Body of pancreas (tissue), 4 donors: ENCODE measurements at regions not wholly inside any gene's neighbourhood (a gene's known extent, or its start where the extent isn't known, plus 50 kb on each side); places are given as distances from the start of the nearest gene placed in this dataset.
"Not testable (repeated sequence)": the region's sequence is repeated elsewhere in the genome, so short reads cannot be mapped to it uniquely, and the experiment has no call there.

Source experiments
- ATAC-seq: fragments of 150-250 bp; one replicate; pipeline ENCODE4 v1.9.1; 2016
- DNase-seq, 4 donors: peaks; one replicate each; pipeline ENCODE4 v3.0.0-alpha.2; 2019
- H3K27ac ChIP-seq, 4 donors: fragments of 200-600 bp; sonication (generic); 1 replicate in 3 of 4; 2 replicates in 1 of 4; pipeline versions ENCODE4 v1.5.1 to v1.6.1; 2016 to 2019; ENCODE audit warnings: mild to moderate bottlenecking in 1 of 4, mixed read lengths in 1 of 4, moderate library complexity in 1 of 4
- H3K27me3 ChIP-seq, 2 donors: fragments of 200-600 bp; sonication (generic); one replicate each; pipeline ENCODE4 v1.6.0; 2016; ENCODE audit warnings: mild to moderate bottlenecking in 1 of 2
- H3K36me3 ChIP-seq, 2 donors: fragments of 200-600 bp; sonication (generic); replicated peaks in 1 of 2; 2 replicates each; pipeline ENCODE4 v1.5.1; 2016; ENCODE audit warnings: low read depth in 2 of 2; ENCODE audit not compliant: insufficient read depth in 1 of 2
- H3K4me1 ChIP-seq: fragments of 200-600 bp; sonication (generic); one replicate; pipeline ENCODE4 v1.6.0; 2016
- H3K4me3 ChIP-seq, 2 donors: fragments of 200-600 bp; sonication (generic); 1 replicate in 1 of 2; 2 replicates in 1 of 2; pipeline ENCODE4 v1.5.1; 2016 to 2019
- H3K9me3 ChIP-seq, 3 donors: fragments of 200-600 bp; sonication (generic); 1 replicate in 2 of 3; 2 replicates in 1 of 3; pipeline ENCODE4 v1.5.1; 2016
- CTCF ChIP-seq, 7 experiments: fragments of 450-650 bp in 4 of 7; fragments of 200-600 bp in 3 of 7; sonication (generic) in 3 of 7; IDR thresholded peaks; one replicate each; pipeline ENCODE4 v1.5.1; 2016 to 2019; ENCODE audit warnings: antibody characterized with exemption in 7 of 7
- POLR2A ChIP-seq, 3 donors: fragments of 450-650 bp; IDR thresholded peaks; one replicate each; pipeline ENCODE4 v1.6.1; 2016; ENCODE audit warnings: antibody characterized with exemption in 3 of 3, mild to moderate bottlenecking in 2 of 3
- WGBS, 2 donors: methylation state at CpG; one replicate each; pipeline ENCODE4 v1.1.5; 2017; 5-methylcytosine and 5-hydroxymethylcytosine counted together
- intact Hi-C: fragments of 100-400 bp; cut with DNase I; formaldehyde crosslinking; loops from one replicate; pipeline ENCODE4 v1.15.1; 2023

GRCh38 chr2:175679231-175679630 is 322.8 kb downstream of the LNPK start:
- Histone ChIP-seq H3K4me3 (no peak overlapping the region), H3K9me3 (no peaks in the 10 kb centered on the region), H3K4me1 (no peaks in the 10 kb centered on the region), H3K36me3 (no peaks in the 10 kb centered on the region), H3K27me3 (no peaks in the 10 kb centered on the region), H3K27ac (no peak overlapping the region)
- ATAC-seq (no peak), DNase-seq (no peak)
- intact Hi-C loops, result no loop called here
- 60 to 70% methylated on average over 4 of the region's 4 CpGs for WGBS, 2 donors
- TF ChIP-seq POLR2A (IDR thresholded peaks at IDR 0.05), result no peak
- no peak for TF ChIP-seq CTCF (IDR thresholded peaks at IDR 0.05)

DNA sequence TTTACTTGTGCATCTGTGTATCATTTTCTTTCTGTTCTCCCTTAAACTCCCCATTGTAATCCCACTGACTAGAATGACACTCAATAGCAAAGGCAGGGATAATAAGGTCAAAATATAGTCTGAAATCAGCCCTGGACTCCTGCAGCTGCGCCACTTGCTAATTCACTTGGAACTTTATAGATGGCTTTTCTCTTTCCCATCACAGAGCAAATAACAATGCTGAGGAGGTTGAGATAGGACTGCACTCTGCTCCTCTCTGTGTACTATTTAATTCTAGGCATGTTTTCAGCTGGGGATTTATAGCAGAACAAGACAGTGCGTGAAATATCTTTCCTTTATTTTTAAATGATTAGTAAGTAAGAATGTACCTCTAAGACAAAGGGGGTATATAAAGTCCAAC is 324.2 kb downstream of the LNPK start:
- TF ChIP-seq CTCF (IDR thresholded peaks at IDR 0.05) (no peak), POLR2A (IDR thresholded peaks at IDR 0.05) (no peak)
- Histone ChIP-seq H3K4me3 (no peak overlapping the region), H3K27ac (no peak overlapping the region), H3K36me3 (no peaks in the 10 kb centered on the region), H3K9me3 (no peaks in the 10 kb centered on the region), H3K27me3 (no peaks in the 10 kb centered on the region), H3K4me1 (no peaks in the 10 kb centered on the region)
- 90 to 96% methylated on average over 2 of the region's 2 CpGs for WGBS, 2 donors
- DNase-seq (no peak), ATAC-seq (no peak)
- intact Hi-C loops, result no loop called here

DNA sequence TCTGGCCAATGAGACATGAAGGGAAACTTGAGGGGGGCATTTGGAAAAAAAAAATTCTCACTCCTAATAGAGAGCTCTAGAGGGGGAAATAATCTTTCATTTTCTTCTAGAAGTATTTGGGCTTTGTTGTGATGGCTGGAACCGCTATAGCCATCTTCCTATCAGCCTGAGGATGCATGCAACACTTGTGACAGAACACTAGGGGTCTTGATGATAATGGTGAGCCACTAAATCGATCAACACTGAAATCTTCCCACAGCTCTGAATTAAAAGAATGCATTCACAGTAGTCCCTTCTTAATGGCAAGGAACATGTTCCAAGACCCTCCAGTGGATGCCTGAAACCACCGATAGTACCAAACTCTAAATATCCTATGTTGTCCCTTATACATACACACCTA is 325.3 kb downstream of the LNPK start:
- H3K4me1 ChIP-seq, result no peaks in the 10 kb centered on the region
- no peaks in the 10 kb centered on the region for H3K9me3 ChIP-seq
- TF ChIP-seq POLR2A (IDR thresholded peaks at IDR 0.05), result no peak
- TF ChIP-seq CTCF (IDR thresholded peaks at IDR 0.05), result no peak
- H3K27ac ChIP-seq, result no peak overlapping the region
- 52 to 63% methylated on average over 3 of the region's 3 CpGs for WGBS, 2 donors
- ATAC-seq (no peak), DNase-seq (no peak)
- H3K4me3 ChIP-seq, result no peak overlapping the region
- no peaks in the 10 kb centered on the region for H3K36me3 ChIP-seq
- H3K27me3 ChIP-seq, result no peaks in the 10 kb centered on the region
- intact Hi-C loops, result no loop called here

DNA sequence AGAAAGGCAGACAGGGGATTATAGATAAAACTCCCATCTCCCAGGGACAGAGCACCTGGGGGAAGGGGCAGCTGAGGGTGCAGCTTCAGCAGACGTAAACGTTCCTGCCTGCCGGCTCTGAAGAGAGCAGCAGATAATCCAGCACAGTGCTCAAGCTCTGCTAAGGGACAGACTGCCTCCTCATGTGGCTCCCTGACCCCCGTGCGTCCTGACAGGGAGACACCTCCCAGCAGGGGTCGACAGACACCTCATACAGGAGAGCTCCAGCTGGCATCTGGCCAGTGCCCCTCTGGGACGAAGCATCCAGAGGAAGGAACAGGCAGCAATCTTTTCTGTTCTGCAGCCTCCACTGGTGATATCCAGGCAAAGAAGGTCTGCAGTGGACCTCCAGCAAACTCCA is 333.3 kb downstream of the LNPK start:
- 49% methylated on average over 7 of the region's 7 CpGs for WGBS, 2 donors
- H3K4me3 ChIP-seq, H3K36me3 ChIP-seq, DNase-seq, H3K9me3 ChIP-seq, H3K4me1 ChIP-seq, H3K27ac ChIP-seq, intact Hi-C loops, ATAC-seq, H3K27me3 ChIP-seq: not testable (repeated sequence)

- H3K9me3 ChIP-seq, result no peaks in the 10 kb centered on the region
- no peak overlapping the region for H3K4me3 ChIP-seq
- no peaks in the 10 kb centered on the region for H3K36me3 ChIP-seq
- DNase-seq, result no peak
- H3K27me3 ChIP-seq, result no peaks in the 10 kb centered on the region
- ATAC-seq, result no peak
- intact Hi-C loops, result no loop called here
- WGBS, 2 donors, result 59 to 63% methylated on average over 1 of the region's 1 CpG
- H3K27ac ChIP-seq, result no peak overlapping the region
- TF ChIP-seq CTCF (IDR thresholded peaks at IDR 0.05) (no peak), POLR2A (IDR thresholded peaks at IDR 0.05) (no peak)
- H3K4me1 ChIP-seq, result no peaks in the 10 kb centered on the region
Observed at GRCh38 chr2:175662335-175662734, 339.7 kb downstream of the LNPK start.
